Keratinocyte (primary cell): ENCODE measurements at regions not wholly inside any gene's neighbourhood (a gene's known extent, or its start where the extent isn't known, plus 50 kb on each side); places are given as distances from the start of the nearest gene placed in this dataset.

Experiments
- DNase-seq: peaks from one replicate; pipeline ENCODE4 v3.0.0-alpha.2; 2011; ENCODE audit warnings: low read depth, missing footprints, low spot score
- FAIRE-seq: peaks from 2 replicates; lab custom pipeline; 2011; peaks lifted over from hg19 to GRCh38; lab: Jason Lieb, UNC
- H2AFZ ChIP-seq: 2 replicates; pipeline ENCODE4 v1.6.0; 2012; ENCODE audit warnings: low read length, control low read depth, inconsistent platforms; ENCODE audit not compliant: control insufficient read depth
- H3K27ac ChIP-seq: 2 replicates; pipeline ENCODE4 v1.5.1; 2011; ENCODE audit warnings: low read length; ENCODE audit not compliant: control insufficient read depth, insufficient read depth
- H3K27me3 ChIP-seq: 3 replicates; pipeline ENCODE4 v1.6.0; 2011; ENCODE audit warnings: low read length; ENCODE audit not compliant: control insufficient read depth, insufficient read depth; ENCODE audit errors: extremely low read depth
- H3K36me3 ChIP-seq, 2 experiments: 2 replicates in 1 of 2; 3 replicates in 1 of 2; pipeline ENCODE4 v1.5.1; 2011; ENCODE audit warnings: low read length in 2 of 2, mild to moderate bottlenecking in 1 of 2; ENCODE audit not compliant: control insufficient read depth in 2 of 2, insufficient read depth in 2 of 2; ENCODE audit errors: extremely low read depth in 1 of 2
- H3K4me1 ChIP-seq: 3 replicates; pipeline ENCODE4 v1.5.1; 2011; ENCODE audit warnings: low read length; ENCODE audit not compliant: control insufficient read depth, insufficient read depth; ENCODE audit errors: extremely low read depth
- H3K4me2 ChIP-seq: 3 replicates; pipeline ENCODE4 v1.6.0; 2011; ENCODE audit warnings: low read depth, low read length; ENCODE audit not compliant: control insufficient read depth, insufficient read depth; ENCODE audit errors: extremely low read depth
- H3K4me3 ChIP-seq, 3 experiments: fragments of 200-600 bp in 1 of 3; sonication (generic) in 1 of 3; 2 replicates in 2 of 3; 3 replicates in 1 of 3; pipeline ENCODE4 v1.5.1; 2011 to 2016; ENCODE audit warnings: low read length in 3 of 3, mild to moderate bottlenecking in 3 of 3, control low read depth in 2 of 3, inconsistent platforms in 1 of 3, low read depth in 1 of 3, mixed read lengths in 1 of 3, mixed run types in 1 of 3, moderate library complexity in 1 of 3; ENCODE audit not compliant: control insufficient read depth in 2 of 3, insufficient read depth in 2 of 3; ENCODE audit errors: extremely low read depth in 1 of 3
- H3K79me2 ChIP-seq: 2 replicates; pipeline ENCODE4 v1.6.0; 2012; ENCODE audit warnings: low read length; ENCODE audit not compliant: control insufficient read depth, insufficient read depth
- H3K9ac ChIP-seq: 3 replicates; pipeline ENCODE4 v1.6.0; 2011; ENCODE audit warnings: low read length; ENCODE audit not compliant: control insufficient read depth, insufficient read depth; ENCODE audit errors: extremely low read depth
- H3K9me1 ChIP-seq: 3 replicates; pipeline ENCODE4 v1.6.0; 2011; ENCODE audit warnings: low read length; ENCODE audit not compliant: control insufficient read depth, insufficient read depth; ENCODE audit errors: extremely low read depth
- H3K9me3 ChIP-seq: 2 replicates; pipeline ENCODE4 v1.5.1; 2012; ENCODE audit warnings: low read depth, low read length; ENCODE audit not compliant: control insufficient read depth
- H4K20me1 ChIP-seq: 3 replicates; pipeline ENCODE4 v1.6.0; 2011; ENCODE audit warnings: low read length; ENCODE audit not compliant: control insufficient read depth, insufficient read depth; ENCODE audit errors: extremely low read depth
- EZH2 ChIP-seq: IDR thresholded peaks from one replicate; pipeline ENCODE4 v1.6.1; 2012; ENCODE audit warnings: inconsistent platforms, mild to moderate bottlenecking, low read length, moderate library complexity
- dilution Hi-C: fragments of 300-500 bp; cut with MboI; formaldehyde crosslinking; loops from one replicate; pipeline ENCODE4 v1.7.0; 2020; ENCODE audit warnings: low sequenced_read_pairs; ENCODE audit not compliant: extremely low pct_ligation_motif_present
- TF ChIP-seq, protein P1 (sequence below), 3 experiments: IDR thresholded peaks in 1 of 3; conservative IDR thresholded peaks in 1 of 3; optimal IDR thresholded peaks in 1 of 3; 2 replicates in 2 of 3; 3 replicates in 1 of 3; pipeline versions ENCODE3 to v1.5.1; 2011; ENCODE audit warnings: low read length in 3 of 3, mild to moderate bottlenecking in 3 of 3, moderate library complexity in 2 of 3, control low read depth in 1 of 3, inconsistent platforms in 1 of 3; ENCODE audit not compliant: insufficient read depth in 2 of 3; ENCODE audit errors: extremely low read depth in 1 of 3

DNA sequence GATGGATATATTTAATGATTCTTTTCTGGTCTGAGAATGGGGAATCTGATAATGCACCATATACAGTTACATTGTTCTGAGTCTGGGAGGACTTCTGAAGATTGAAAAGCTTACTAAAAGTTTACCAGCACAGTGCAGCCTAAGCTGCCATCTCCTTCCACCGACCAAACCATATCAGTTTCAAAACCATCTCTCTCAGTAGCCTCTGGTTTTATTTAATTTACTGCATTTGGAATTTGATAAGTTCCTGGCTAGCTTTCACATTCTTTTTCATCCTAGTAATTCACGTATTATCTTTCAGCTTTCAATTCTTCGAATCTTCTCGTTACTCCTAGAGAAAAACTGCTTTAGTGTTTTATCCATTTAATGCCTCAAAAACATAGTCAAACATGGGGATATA is 181.4 kb upstream of the HCCS start:
- no peaks in the 10 kb centered on the region for H3K36me3 ChIP-seq
- no peak overlapping the region for H3K27ac ChIP-seq
- dilution Hi-C loops, result no loop called here
- no peak overlapping the region for H3K4me3 ChIP-seq
- DNase-seq (no peak), FAIRE-seq (no peak)
- H3K9ac ChIP-seq, result no peak overlapping the region
- H3K79me2 ChIP-seq, result no peaks in the 10 kb centered on the region
- TF ChIP-seq, protein P1, sequence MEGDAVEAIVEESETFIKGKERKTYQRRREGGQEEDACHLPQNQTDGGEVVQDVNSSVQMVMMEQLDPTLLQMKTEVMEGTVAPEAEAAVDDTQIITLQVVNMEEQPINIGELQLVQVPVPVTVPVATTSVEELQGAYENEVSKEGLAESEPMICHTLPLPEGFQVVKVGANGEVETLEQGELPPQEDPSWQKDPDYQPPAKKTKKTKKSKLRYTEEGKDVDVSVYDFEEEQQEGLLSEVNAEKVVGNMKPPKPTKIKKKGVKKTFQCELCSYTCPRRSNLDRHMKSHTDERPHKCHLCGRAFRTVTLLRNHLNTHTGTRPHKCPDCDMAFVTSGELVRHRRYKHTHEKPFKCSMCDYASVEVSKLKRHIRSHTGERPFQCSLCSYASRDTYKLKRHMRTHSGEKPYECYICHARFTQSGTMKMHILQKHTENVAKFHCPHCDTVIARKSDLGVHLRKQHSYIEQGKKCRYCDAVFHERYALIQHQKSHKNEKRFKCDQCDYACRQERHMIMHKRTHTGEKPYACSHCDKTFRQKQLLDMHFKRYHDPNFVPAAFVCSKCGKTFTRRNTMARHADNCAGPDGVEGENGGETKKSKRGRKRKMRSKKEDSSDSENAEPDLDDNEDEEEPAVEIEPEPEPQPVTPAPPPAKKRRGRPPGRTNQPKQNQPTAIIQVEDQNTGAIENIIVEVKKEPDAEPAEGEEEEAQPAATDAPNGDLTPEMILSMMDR (optimal IDR thresholded peaks at IDR 0.05 in 1 of 3, IDR thresholded peaks at IDR 0.05 in 1 of 3, conservative IDR thresholded peaks at IDR 0.05 in 1 of 3; ENCODE audit: extremely low read depth in 1 of 3, insufficient read depth in 2 of 3, low read length in 3 of 3), result no peak
- TF ChIP-seq EZH2, result no peak
- H3K27me3 ChIP-seq, result no peaks in the 10 kb centered on the region
- H4K20me1 ChIP-seq, result no peaks in the 10 kb centered on the region
- no peaks in the 10 kb centered on the region for H3K4me1 ChIP-seq
- H3K9me3 ChIP-seq, result no peaks in the 10 kb centered on the region
- H2AFZ ChIP-seq, result no peak overlapping the region
- H3K9me1 ChIP-seq, result no peaks in the 10 kb centered on the region
- no peak overlapping the region for H3K4me2 ChIP-seq

DNA sequence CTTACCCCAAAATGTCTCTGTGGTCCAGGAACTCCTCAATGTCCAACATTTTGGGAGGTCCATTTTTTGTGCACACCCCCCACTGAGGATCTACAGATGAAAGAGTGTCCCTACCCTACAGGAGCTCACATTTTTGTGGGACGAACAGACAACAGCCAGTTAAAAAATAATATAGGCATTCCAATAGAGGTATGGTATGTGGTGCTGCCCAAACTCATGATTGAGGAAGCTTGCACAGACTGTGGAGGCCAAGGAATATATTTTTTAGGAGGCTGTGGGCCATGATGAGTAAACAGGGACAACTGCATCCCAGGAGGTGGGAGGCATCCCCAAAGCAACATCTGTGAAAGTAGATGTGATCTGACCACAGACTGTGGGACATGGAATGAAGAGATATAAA is 181.0 kb upstream of the HCCS start:
- dilution Hi-C loops, result no loop called here
- no peaks in the 10 kb centered on the region for H4K20me1 ChIP-seq
- no peaks in the 10 kb centered on the region for H3K36me3 ChIP-seq
- TF ChIP-seq EZH2, result no peak
- TF ChIP-seq, protein P1 (optimal IDR thresholded peaks at IDR 0.05 in 1 of 3, IDR thresholded peaks at IDR 0.05 in 1 of 3, conservative IDR thresholded peaks at IDR 0.05 in 1 of 3; ENCODE audit: extremely low read depth in 1 of 3, insufficient read depth in 2 of 3, low read length in 3 of 3), result no peak
- H3K9ac ChIP-seq, result no peak overlapping the region
- no peaks in the 10 kb centered on the region for H3K9me1 ChIP-seq
- no peak for DNase-seq
- no peaks in the 10 kb centered on the region for H3K79me2 ChIP-seq
- no peak overlapping the region for H3K4me3 ChIP-seq
- H3K9me3 ChIP-seq, result no peaks in the 10 kb centered on the region
- H3K4me2 ChIP-seq, result no peak overlapping the region
- H3K27me3 ChIP-seq, result no peaks in the 10 kb centered on the region
- no peak overlapping the region for H3K27ac ChIP-seq
- no peak overlapping the region for H2AFZ ChIP-seq
- no peaks in the 10 kb centered on the region for H3K4me1 ChIP-seq
- FAIRE-seq, result no peak
